IPS-18a (cell line): ENCODE measurements at regions not wholly inside any gene's neighbourhood (a gene's known extent, or its start where the extent isn't known, plus 50 kb on each side); places are given as distances from the start of the nearest gene placed in this dataset.

Source experiments
- H3K27ac ChIP-seq: one replicate; pipeline ENCODE4 v1.5.1; 2013; ENCODE audit warnings: low read length
- H3K27me3 ChIP-seq: one replicate; pipeline ENCODE4 v1.6.1; 2013; ENCODE audit warnings: mild to moderate bottlenecking, low read length; ENCODE audit not compliant: control insufficient read depth, insufficient read depth
- H3K36me3 ChIP-seq: one replicate; pipeline ENCODE4 v1.6.1; 2013; ENCODE audit warnings: low read depth, low read length; ENCODE audit not compliant: control insufficient read depth
- H3K4me1 ChIP-seq: one replicate; pipeline ENCODE4 v1.6.1; 2013; ENCODE audit warnings: low read depth, low read length; ENCODE audit not compliant: control insufficient read depth
- H3K4me3 ChIP-seq: one replicate; pipeline ENCODE4 v1.5.1; 2013; ENCODE audit warnings: low read length
- H3K9ac ChIP-seq: one replicate; pipeline ENCODE4 v1.6.1; 2013; ENCODE audit warnings: mild to moderate bottlenecking, low read length, moderate library complexity
- H3K9me3 ChIP-seq: one replicate; pipeline ENCODE4 v1.6.1; 2013; ENCODE audit warnings: low read depth, low read length; ENCODE audit not compliant: control insufficient read depth

DNA sequence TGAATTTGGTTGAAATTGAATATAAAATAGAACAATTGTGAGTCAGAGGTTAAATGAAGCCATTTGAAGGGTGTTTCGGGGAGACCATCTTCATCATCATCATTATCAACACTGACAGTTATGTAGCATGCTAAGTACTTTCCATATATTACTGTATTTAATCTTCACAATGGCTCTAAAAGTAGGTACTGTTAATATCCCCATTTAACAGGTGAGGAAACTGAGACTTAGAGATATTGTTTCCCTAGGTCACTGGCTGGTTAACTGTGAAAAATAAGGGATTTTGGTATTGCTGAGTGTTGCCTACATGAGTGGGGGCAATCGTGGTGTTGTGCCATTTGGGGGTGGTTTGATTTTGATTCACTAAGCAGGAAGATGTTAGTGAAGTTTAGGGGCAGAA lies 100.3 kb downstream of the TBX19 start:
- Histone ChIP-seq H3K27ac (no peak overlapping the region), H3K27me3 (no peaks in the 10 kb centered on the region), H3K4me1 (no peaks in the 10 kb centered on the region), H3K4me3 (no peak overlapping the region), H3K9me3 (no peaks in the 10 kb centered on the region), H3K9ac (no peak overlapping the region), H3K36me3 (no peaks in the 10 kb centered on the region)

DNA sequence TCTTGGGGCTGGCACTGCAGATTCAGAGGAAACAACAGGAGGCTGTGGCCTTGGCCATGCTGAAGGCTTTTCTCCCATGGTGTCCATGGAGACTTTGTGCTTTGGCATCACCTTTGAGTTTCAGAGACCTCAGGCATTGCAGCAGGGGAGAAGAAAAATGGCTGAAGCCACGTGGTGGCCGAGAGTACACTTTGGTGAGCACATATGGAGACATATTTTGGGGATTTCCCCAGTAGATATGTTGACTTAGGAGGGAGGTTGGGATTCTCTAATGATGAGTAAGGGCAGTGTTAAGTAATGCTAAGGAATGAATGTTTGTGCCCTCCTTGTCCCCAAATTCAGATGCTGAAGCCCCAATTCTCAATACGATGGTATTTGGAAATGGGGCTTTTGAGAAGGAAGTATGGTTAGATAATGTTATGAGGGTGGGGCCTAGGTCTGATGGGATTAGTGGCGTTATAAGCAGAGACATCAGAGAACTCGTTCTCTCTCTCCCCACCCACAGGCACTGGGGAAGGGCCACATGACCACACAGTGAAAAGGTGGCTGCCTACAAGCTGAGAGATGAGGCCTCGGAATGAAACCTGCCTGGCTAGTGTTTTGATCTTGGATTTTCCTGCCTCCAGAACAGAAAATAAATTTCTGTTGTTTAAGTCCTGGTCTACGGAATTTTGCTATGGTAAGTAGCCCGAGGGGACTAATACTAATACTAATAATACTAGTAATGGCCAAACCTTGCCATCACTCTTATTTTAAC lies 98.6 kb downstream of the TBX19 start:
- Histone ChIP-seq H3K27me3 (no peaks in the 10 kb centered on the region), H3K27ac (no peak overlapping the region), H3K4me1 (no peaks in the 10 kb centered on the region)

DNA sequence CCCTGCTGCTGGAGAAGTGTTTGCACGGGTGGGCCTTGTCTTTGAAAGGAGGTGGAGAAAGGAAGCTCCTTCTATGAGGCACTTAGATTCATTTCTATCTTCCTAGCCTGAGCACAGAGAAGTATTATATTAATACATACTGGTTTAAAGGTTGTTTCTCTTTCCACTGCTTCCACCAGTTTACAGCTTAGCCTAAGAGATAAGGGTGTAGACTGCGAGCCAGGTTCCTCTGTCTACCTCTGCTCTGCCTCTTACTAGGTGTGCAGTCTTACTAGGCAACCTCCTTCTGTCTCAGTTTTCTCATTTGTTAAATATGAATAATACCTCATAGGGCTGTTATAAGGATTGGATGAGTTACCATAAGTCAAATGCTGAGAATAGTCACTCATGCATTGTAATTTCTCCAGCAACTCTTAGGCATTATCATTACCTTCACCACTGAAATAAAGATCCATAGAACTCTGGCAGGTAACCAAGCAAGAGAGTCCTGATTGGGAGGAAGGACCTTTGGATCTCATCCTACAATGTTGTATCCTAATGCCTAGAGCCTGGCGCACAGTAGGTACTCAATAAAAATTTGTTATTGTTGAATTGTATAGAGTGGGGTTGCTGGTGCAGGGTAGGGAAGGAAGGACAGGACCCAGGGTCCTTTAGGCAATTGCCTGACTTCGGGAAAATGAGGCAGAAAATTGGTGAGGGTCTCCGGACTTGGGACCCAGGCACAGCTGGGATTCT lies 95.1 kb downstream of the TBX19 start:
- H3K27me3 ChIP-seq = no peaks in the 10 kb centered on the region
- H3K27ac ChIP-seq = no peak overlapping the region

More for the DNA sequence above, 98.6 kb downstream of the TBX19 start:
- H3K36me3 ChIP-seq = no peaks in the 10 kb centered on the region
- H3K4me3 ChIP-seq = no peak overlapping the region
- H3K9ac ChIP-seq = no peak overlapping the region
- no peaks in the 10 kb centered on the region for H3K9me3 ChIP-seq

DNA sequence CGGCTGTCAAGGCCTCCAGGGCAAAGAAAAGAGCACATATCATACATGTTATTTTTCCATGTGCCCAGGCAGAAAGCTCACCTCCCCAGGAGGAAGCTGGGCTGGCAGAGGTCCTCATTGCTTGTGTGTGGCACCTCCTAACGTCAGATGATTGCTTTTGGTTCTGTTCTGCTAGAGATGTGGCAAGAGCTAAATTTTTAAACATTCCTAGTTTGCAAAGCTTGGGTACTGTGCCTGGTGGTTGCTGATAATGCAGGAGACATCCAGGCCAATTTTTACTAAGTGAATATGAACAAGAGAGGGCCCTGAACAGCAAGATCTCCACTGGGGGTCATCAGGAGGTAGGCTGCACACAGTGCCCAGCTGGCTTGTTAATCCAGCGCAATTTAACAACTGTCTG lies 93.9 kb downstream of the TBX19 start:
- H3K36me3 ChIP-seq = no peaks in the 10 kb centered on the region

More for the DNA sequence above, 95.1 kb downstream of the TBX19 start:
- no peak overlapping the region for H3K9ac ChIP-seq
- H3K4me3 ChIP-seq = no peak overlapping the region
- no peaks in the 10 kb centered on the region for H3K9me3 ChIP-seq
- H3K4me1 ChIP-seq = no peaks in the 10 kb centered on the region
- H3K36me3 ChIP-seq = no peaks in the 10 kb centered on the region

DNA sequence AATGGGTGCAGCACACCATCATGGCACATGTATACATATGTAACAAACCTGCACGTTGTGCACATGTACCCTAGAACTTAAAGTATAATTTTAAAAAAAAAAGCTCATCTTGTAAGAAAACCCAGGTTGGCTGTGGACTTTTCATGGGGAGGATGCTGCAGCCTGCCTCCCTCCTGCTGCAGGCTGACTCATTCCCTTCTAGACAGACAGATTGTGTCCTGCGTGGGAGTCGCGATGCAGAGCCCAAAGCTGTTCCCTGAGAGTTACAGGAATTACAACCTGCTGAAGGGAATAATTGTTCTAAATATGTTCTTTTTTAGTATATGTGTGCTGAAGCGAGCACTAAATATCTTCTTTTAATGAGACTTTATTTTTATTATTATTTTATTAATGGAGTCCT lies 93.2 kb downstream of the TBX19 start:
- H3K4me1 ChIP-seq = no peaks in the 10 kb centered on the region
- no peak overlapping the region for H3K27ac ChIP-seq
- no peak overlapping the region for H3K9ac ChIP-seq
- no peaks in the 10 kb centered on the region for H3K36me3 ChIP-seq
- no peaks in the 10 kb centered on the region for H3K27me3 ChIP-seq
- no peaks in the 10 kb centered on the region for H3K9me3 ChIP-seq
- no peak overlapping the region for H3K4me3 ChIP-seq

More for the DNA sequence above, 93.9 kb downstream of the TBX19 start:
- Histone ChIP-seq H3K9me3 (no peaks in the 10 kb centered on the region), H3K4me3 (no peak overlapping the region), H3K27ac (no peak overlapping the region), H3K4me1 (no peaks in the 10 kb centered on the region), H3K9ac (no peak overlapping the region), H3K27me3 (no peaks in the 10 kb centered on the region)

DNA sequence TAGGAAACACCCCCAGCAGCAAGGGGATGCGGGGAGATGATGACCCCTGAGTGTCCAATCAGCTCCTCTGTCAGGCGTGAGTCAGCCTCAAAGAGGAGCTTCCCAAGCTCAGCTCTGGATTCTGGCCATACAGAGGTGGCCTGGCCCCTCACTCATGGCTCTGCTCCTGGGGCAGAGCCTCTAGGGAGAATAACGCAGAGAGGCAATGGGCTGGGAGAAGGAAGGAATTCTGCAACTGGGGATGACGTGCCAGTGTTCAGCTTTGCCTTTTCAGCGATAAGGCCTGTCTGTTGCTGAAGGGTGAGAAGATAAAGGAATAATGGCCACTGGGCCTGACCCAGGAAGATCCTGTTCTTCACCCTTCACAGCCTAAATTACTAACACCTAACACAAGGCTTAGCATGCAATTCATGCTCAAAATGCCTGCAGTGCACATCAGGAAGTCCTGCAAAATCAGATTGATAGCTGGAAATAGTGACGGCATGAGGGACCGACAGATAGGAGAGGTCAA lies 92.2 kb downstream of the TBX19 start:
- no peaks in the 10 kb centered on the region for H3K4me1 ChIP-seq
- H3K27ac ChIP-seq = no peak overlapping the region
- H3K9ac ChIP-seq = no peak overlapping the region
- no peak overlapping the region for H3K4me3 ChIP-seq
- H3K36me3 ChIP-seq = no peaks in the 10 kb centered on the region
- no peaks in the 10 kb centered on the region for H3K9me3 ChIP-seq
- no peaks in the 10 kb centered on the region for H3K27me3 ChIP-seq

DNA sequence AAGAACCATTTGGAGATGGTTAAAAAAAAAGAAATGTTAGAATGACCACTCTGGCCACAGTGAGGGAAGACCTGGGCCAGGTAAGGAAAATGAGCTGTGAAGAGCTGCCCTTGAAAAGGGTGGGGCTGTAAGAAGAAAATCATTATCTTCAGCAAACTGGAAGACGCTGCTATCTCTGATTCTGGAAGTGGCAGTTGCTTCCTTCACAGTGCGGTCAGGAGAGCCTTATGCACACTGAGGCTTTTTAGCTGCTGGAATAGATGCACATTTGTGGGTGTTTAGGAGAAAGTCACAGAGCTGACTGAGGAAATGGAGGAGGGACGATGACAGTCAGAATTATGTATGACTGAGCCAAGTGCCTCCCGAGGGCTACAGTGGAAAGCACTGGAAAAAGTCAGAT lies 91.6 kb downstream of the TBX19 start:
- H3K27me3 ChIP-seq = no peaks in the 10 kb centered on the region
- H3K9me3 ChIP-seq = no peaks in the 10 kb centered on the region
- H3K36me3 ChIP-seq = no peaks in the 10 kb centered on the region
- H3K9ac ChIP-seq = no peak overlapping the region
- no peaks in the 10 kb centered on the region for H3K4me1 ChIP-seq
- H3K4me3 ChIP-seq = no peak overlapping the region
- no peak overlapping the region for H3K27ac ChIP-seq

DNA sequence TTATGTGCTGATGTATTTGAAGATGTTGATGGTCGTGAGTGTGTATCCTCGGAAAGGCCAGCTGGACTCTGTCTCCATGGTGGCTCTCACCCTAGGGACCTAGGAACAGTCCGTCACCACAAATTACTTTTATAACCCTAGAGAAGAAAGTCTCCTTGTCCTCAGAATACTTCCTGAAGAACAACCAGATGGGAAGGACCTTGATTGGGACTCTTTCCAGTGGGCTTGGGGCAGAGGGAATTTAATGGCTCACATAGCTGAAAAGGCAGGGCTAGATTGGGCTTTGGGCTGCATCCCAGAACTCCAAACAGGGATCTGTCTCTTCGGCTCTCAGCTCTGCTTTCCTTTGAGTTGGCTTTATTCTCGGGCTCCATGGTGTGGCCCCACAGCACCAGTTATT lies 90.8 kb downstream of the TBX19 start:
- H3K27me3 ChIP-seq = no peaks in the 10 kb centered on the region
- no peak overlapping the region for H3K27ac ChIP-seq
- H3K36me3 ChIP-seq = no peaks in the 10 kb centered on the region
- no peaks in the 10 kb centered on the region for H3K9me3 ChIP-seq
- no peak overlapping the region for H3K4me3 ChIP-seq
- no peak overlapping the region for H3K9ac ChIP-seq
- no peaks in the 10 kb centered on the region for H3K4me1 ChIP-seq

DNA sequence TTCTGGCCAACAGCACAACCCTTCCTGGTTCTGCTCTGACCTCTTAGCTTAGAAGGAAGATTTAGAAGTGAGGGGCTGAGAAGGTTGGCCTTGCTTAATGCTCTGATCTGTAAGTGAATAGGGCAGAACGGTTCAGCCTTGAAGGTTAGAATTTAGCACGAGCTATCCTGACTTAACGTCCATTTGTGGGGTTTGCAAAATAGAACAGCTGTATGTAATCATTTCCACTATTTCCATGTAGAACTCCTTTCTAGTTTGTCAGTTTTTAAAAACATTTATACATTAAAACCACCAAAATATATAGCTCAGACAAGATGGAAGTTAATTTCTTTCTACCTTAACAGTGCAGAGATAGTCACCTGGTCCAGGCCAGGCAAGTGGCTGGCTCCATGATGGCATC lies 89.9 kb downstream of the TBX19 start:
- no peak overlapping the region for H3K9ac ChIP-seq

DNA sequence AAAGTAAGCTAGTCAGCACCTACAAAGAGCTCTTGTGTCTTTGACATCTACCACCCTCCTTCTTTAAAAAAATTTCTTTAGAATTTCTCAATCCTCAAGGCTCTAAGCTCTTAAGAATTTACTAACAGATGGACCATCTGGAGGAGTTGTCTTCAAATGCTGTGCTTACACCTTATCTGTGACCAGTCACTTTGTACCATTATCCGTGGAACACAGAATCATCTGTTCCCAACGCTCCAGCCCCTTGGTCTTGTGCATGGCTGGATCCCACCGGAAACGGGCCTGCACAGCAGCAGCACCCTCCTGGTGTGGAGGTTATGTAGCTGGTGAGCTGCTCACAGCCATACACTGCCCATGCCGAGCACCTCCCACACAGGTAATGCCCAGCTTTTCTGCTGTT lies 89.0 kb downstream of the TBX19 start:
- H3K27me3 ChIP-seq = no peaks in the 10 kb centered on the region

More for the DNA sequence above, 89.9 kb downstream of the TBX19 start:
- Histone ChIP-seq H3K4me1 (no peaks in the 10 kb centered on the region), H3K36me3 (no peaks in the 10 kb centered on the region), H3K27me3 (no peaks in the 10 kb centered on the region), H3K9me3 (no peaks in the 10 kb centered on the region), H3K27ac (no peak overlapping the region), H3K4me3 (no peak overlapping the region)

DNA sequence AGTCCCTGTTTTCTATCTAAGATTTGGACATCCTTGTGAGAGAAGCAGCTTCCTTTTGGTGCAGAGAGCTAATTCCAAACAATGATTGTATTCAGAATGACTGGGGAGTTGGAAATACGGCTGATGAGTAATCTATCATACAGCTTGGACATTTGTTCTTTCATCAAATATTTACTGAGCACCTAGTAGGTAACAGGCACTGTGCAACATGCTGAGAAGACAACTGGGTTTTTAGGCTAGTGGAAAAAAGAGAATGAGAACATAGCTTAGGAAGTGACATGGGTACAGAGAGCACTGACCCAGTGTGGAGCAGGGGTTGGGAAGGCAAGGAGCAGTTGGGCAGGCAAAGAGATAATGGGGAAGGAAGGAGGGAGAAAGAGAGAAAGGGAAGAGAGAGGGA lies 87.5 kb downstream of the TBX19 start:
- H3K4me1 ChIP-seq = no peaks in the 10 kb centered on the region
- no peak overlapping the region for H3K9ac ChIP-seq
- H3K4me3 ChIP-seq = no peak overlapping the region
- no peaks in the 10 kb centered on the region for H3K9me3 ChIP-seq
- H3K27me3 ChIP-seq = no peaks in the 10 kb centered on the region
- H3K36me3 ChIP-seq = no peaks in the 10 kb centered on the region
- H3K27ac ChIP-seq = no peak overlapping the region

More for the DNA sequence above, 89.0 kb downstream of the TBX19 start:
- Histone ChIP-seq H3K4me1 (no peaks in the 10 kb centered on the region), H3K9ac (no peak overlapping the region), H3K9me3 (no peaks in the 10 kb centered on the region), H3K27ac (no peak overlapping the region), H3K4me3 (no peak overlapping the region), H3K36me3 (no peaks in the 10 kb centered on the region)
